Keratinocyte (primary cell): ENCODE measurements at regions not wholly inside any gene's neighbourhood (a gene's known extent, or its start where the extent isn't known, plus 50 kb on each side); places are given as distances from the start of the nearest gene placed in this dataset.

Experiments used
- EZH2 ChIP-seq: IDR thresholded peaks from one replicate; pipeline ENCODE4 v1.6.1; 2012; ENCODE audit warnings: inconsistent platforms, mild to moderate bottlenecking, low read length, moderate library complexity
- TF ChIP-seq, protein P1 (sequence below), 3 experiments: IDR thresholded peaks in 1 of 3; conservative IDR thresholded peaks in 1 of 3; optimal IDR thresholded peaks in 1 of 3; 2 replicates in 2 of 3; 3 replicates in 1 of 3; pipeline versions ENCODE3 to v1.5.1; 2011; ENCODE audit warnings: low read length in 3 of 3, mild to moderate bottlenecking in 3 of 3, moderate library complexity in 2 of 3, control low read depth in 1 of 3, inconsistent platforms in 1 of 3; ENCODE audit not compliant: insufficient read depth in 2 of 3; ENCODE audit errors: extremely low read depth in 1 of 3

DNA sequence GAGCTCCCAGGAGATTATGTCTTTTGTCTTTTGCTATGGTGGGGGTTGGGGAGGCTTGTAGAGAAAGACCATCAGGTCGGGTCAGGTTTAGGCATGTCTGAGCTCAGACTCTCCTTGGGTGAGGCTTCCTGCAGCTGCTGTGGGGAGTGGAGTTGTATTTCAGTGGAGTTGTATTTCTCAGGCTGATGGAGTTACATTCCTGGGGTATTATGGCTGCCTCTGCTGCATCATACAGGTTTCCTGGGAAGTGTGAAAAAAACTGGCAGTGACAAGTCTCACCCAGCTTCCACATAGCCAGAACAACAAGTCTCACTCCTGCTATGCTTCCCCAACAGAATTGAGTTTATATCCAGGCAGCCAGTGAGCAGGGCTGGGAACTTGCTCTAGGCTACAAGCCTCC, 119.3 kb downstream of the VSIG4 start:
- TF ChIP-seq, protein P1, sequence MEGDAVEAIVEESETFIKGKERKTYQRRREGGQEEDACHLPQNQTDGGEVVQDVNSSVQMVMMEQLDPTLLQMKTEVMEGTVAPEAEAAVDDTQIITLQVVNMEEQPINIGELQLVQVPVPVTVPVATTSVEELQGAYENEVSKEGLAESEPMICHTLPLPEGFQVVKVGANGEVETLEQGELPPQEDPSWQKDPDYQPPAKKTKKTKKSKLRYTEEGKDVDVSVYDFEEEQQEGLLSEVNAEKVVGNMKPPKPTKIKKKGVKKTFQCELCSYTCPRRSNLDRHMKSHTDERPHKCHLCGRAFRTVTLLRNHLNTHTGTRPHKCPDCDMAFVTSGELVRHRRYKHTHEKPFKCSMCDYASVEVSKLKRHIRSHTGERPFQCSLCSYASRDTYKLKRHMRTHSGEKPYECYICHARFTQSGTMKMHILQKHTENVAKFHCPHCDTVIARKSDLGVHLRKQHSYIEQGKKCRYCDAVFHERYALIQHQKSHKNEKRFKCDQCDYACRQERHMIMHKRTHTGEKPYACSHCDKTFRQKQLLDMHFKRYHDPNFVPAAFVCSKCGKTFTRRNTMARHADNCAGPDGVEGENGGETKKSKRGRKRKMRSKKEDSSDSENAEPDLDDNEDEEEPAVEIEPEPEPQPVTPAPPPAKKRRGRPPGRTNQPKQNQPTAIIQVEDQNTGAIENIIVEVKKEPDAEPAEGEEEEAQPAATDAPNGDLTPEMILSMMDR (optimal IDR thresholded peaks at IDR 0.05 in 1 of 3, IDR thresholded peaks at IDR 0.05 in 1 of 3, conservative IDR thresholded peaks at IDR 0.05 in 1 of 3; ENCODE audit: extremely low read depth in 1 of 3, insufficient read depth in 2 of 3, low read length in 3 of 3) = no peak
- TF ChIP-seq EZH2 = no peak
